ENCODE measurements at regions not wholly inside any gene's neighbourhood (a gene's known extent, or its start where the extent isn't known, plus 50 kb on each side); places are given as distances from the start of the nearest gene placed in this dataset.

DNA sequence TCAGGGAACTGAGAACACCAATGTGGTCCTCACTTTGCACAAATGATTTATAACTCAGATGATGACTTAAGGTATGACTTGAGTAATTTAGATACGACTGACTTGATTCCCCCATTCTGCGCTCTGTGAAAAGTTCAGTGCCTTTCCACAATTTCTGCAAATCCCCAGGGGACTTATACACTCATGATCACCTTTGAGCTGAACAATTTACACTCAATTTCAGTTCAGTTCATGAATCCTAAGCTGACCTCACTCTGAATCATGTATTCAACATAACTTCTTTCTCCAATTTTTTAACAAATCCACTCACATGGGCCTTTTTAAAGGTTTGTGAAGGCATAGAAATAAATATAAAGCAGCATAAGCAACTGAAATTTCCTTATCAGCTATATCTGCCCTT, 274.2 kb downstream of the FAM76B start:
- TF ChIP-seq, protein P1, sequence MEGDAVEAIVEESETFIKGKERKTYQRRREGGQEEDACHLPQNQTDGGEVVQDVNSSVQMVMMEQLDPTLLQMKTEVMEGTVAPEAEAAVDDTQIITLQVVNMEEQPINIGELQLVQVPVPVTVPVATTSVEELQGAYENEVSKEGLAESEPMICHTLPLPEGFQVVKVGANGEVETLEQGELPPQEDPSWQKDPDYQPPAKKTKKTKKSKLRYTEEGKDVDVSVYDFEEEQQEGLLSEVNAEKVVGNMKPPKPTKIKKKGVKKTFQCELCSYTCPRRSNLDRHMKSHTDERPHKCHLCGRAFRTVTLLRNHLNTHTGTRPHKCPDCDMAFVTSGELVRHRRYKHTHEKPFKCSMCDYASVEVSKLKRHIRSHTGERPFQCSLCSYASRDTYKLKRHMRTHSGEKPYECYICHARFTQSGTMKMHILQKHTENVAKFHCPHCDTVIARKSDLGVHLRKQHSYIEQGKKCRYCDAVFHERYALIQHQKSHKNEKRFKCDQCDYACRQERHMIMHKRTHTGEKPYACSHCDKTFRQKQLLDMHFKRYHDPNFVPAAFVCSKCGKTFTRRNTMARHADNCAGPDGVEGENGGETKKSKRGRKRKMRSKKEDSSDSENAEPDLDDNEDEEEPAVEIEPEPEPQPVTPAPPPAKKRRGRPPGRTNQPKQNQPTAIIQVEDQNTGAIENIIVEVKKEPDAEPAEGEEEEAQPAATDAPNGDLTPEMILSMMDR (IDR thresholded peaks at IDR 0.05): no peak
- TF ChIP-seq POLR2AphosphoS5 (IDR thresholded peaks at IDR 0.05) (no peak), EP300 (IDR thresholded peaks at IDR 0.05) (no peak), POLR2A (IDR thresholded peaks at IDR 0.05) (no peak)
